ENCODE measurements at regions not wholly inside any gene's neighbourhood (a gene's known extent, or its start where the extent isn't known, plus 50 kb on each side); places are given as distances from the start of the nearest gene placed in this dataset.

DNA sequence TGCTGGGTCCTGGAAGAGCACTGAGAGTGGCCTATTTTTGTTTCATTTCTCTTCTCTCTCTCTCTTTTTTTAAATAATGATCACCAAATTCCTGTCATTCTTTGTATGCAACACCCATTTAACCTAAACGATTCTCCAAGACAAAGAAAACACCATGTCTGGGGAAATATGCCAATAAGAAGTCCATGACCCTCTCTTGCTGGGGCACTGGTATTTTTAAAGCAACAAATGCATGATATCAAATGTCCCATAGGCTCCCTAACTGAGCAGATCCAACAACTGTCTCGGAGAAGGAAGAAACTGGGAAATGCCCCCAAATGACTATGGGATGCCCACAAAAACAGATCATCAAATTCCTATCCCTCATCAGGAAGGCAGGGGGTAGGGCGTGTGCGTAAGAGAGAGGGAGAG is 567.4 kb downstream of the CCDC171 start:
- 67 to 73% (median 72%) methylated on average over 4 of the region's 4 CpGs for WGBS, 4 donors

DNA sequence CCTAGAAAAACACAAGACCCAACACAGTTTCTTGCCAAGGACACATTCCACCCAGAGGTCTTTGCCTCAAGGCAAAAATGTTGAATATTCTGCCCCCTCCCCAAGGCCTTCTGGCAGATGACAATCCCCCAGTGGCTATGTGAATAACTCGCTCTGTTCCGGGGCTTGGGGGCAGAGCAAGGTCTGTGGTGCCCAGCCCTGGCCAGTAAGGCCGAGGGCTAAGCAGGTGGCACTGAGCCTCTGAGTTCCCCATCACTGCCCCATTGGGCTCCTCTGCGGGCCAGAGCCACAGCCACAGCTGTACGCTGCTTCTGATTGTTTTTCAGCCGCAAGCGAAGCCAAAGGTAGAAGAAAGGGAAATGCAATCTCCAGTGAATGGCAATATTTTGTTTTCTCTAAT is 567.9 kb downstream of the CCDC171 start:
- TF ChIP-seq, protein P1, sequence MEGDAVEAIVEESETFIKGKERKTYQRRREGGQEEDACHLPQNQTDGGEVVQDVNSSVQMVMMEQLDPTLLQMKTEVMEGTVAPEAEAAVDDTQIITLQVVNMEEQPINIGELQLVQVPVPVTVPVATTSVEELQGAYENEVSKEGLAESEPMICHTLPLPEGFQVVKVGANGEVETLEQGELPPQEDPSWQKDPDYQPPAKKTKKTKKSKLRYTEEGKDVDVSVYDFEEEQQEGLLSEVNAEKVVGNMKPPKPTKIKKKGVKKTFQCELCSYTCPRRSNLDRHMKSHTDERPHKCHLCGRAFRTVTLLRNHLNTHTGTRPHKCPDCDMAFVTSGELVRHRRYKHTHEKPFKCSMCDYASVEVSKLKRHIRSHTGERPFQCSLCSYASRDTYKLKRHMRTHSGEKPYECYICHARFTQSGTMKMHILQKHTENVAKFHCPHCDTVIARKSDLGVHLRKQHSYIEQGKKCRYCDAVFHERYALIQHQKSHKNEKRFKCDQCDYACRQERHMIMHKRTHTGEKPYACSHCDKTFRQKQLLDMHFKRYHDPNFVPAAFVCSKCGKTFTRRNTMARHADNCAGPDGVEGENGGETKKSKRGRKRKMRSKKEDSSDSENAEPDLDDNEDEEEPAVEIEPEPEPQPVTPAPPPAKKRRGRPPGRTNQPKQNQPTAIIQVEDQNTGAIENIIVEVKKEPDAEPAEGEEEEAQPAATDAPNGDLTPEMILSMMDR (IDR thresholded peaks at IDR 0.05) = no peak
- TF ChIP-seq POLR2A (IDR thresholded peaks at IDR 0.05) = no peak
- DNase-seq = no peak
- WGBS, 4 donors = 87 to 94% (median 89%) methylated on average over 7 of the region's 7 CpGs
- H3K36me3 ChIP-seq (replicated peaks in 1 of 2) = no peaks in the 10 kb centered on the region
- no peaks in the 10 kb centered on the region for H3K4me1 ChIP-seq (replicated peaks in 1 of 2)
- H3K27ac ChIP-seq = no peak overlapping the region
- intact Hi-C loops (cut with DNase I) = no loop called here
- H3K4me3 ChIP-seq = no peak overlapping the region
- no peaks in the 10 kb centered on the region for H3K27me3 ChIP-seq
- H3K9me3 ChIP-seq (replicated peaks in 1 of 3) = no peaks in the 10 kb centered on the region

More for the DNA sequence above, 567.4 kb downstream of the CCDC171 start:
- no peak overlapping the region for H3K27ac ChIP-seq
- no peaks in the 10 kb centered on the region for H3K27me3 ChIP-seq
- H3K9me3 ChIP-seq (replicated peaks in 1 of 3) = no peaks in the 10 kb centered on the region
- intact Hi-C loops (cut with DNase I) = no loop called here
- H3K36me3 ChIP-seq (replicated peaks in 1 of 2) = no peaks in the 10 kb centered on the region
- DNase-seq = no peak
- TF ChIP-seq, protein P1 (IDR thresholded peaks at IDR 0.05) = no peak
- TF ChIP-seq POLR2A (IDR thresholded peaks at IDR 0.05) = no peak
- no peak overlapping the region for H3K4me3 ChIP-seq
- no peaks in the 10 kb centered on the region for H3K4me1 ChIP-seq (replicated peaks in 1 of 2)

DNA sequence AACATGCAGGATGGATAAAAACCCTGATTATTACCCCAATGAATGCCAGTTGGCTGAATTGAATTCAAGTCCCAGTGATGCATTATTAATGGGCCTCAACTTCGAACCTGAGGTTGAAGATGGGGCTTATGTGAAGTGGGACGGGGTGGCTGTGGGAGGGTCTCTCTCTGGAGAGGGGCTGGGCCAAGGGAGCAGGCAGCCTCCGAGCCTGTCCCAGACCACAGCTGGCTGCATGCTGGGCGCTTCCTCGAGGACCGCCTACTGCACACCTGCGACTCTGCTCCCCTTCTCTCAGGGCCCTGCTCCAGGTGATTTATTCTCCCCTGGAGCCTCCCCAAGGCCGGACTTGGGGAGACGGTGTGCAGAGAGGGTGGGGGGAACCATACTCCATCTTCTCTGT is 568.3 kb downstream of the CCDC171 start:
- intact Hi-C loops (cut with DNase I) = no loop called here
- Histone ChIP-seq H3K9me3 (replicated peaks in 1 of 3) (no peaks in the 10 kb centered on the region), H3K36me3 (replicated peaks in 1 of 2) (no peaks in the 10 kb centered on the region), H3K4me3 (no peak overlapping the region), H3K27ac (no peak overlapping the region), H3K4me1 (replicated peaks in 1 of 2) (no peaks in the 10 kb centered on the region), H3K27me3 (no peaks in the 10 kb centered on the region)
- DNase-seq = no peak
- TF ChIP-seq POLR2A (IDR thresholded peaks at IDR 0.05) = no peak
- TF ChIP-seq, protein P1 (IDR thresholded peaks at IDR 0.05) = no peak
- 77 to 86% (median 85%) methylated on average over 7 to 9 of the region's 9 CpGs for WGBS, 4 donors

DNA sequence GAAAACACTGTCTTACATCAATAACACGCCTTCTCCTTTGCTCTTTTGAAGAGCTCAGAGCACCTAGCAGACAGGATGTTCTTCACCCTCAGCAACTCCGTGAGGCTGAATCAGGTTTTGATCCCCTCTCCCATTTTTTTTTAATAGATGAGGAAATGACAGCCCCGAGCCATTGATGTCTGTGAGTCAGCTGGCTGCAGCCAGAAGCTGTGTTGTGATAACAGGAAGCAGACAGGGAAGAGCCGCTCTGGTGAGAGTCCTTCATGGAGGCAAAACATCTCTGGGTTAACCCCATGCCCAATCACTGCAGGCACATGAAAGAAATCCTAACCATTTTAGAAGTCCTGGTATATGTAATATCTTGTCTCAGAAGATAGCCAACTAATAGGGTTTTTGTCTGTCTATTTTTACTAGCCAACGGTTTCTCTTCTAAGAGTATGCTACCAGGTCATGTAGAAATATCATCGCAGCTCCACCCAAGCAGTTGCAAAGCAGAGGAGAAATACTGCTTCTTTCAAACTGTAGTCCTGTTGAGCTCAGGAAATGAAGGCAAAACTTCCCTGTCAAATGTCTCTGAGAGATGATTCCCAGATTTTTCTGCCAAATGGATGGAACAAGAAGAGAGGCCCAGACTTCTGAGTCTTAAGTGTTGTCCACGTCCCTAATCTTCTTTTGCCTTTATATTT is 568.9 kb downstream of the CCDC171 start:
- Histone ChIP-seq H3K4me1 (replicated peaks in 1 of 2) (no peaks in the 10 kb centered on the region), H3K9me3 (replicated peaks in 1 of 3) (no peaks in the 10 kb centered on the region), H3K27ac (no peak overlapping the region), H3K4me3 (no peak overlapping the region), H3K36me3 (replicated peaks in 1 of 2) (no peaks in the 10 kb centered on the region), H3K27me3 (no peaks in the 10 kb centered on the region)
- TF ChIP-seq POLR2A (IDR thresholded peaks at IDR 0.05) = no peak
- no peak for DNase-seq
- WGBS, 4 donors = 69 to 72% (median 69%) methylated on average over 7 of the region's 7 CpGs
- intact Hi-C loops (cut with DNase I) = no loop called here

DNA sequence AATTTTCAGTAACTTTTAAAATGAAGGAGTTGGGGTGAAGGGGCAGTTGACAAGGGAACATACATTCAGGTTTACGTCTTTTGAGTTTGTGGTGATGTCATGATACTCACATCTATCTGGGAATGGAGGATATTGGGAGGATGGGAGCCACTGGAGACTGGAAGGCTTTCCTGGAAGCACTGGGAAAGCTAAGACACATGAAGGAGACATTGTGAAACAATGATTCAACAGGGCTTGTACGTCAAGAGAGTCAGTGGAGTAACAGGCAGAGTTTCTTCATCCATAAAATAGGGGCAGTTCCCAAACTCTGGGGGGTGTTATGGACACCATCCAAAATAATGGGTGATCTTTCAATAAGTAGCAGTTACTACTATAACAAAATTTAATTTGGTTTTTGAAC is 572.8 kb downstream of the CCDC171 start:
- WGBS, 4 donors = 64 to 92% (median 80%) methylated on average over 2 of the region's 2 CpGs
- no peak for DNase-seq
- no peak overlapping the region for H3K27ac ChIP-seq
- intact Hi-C loops (cut with DNase I) = no loop called here
- no peaks in the 10 kb centered on the region for H3K36me3 ChIP-seq (replicated peaks in 1 of 2)
- H3K27me3 ChIP-seq = no peaks in the 10 kb centered on the region
- no peaks in the 10 kb centered on the region for H3K4me1 ChIP-seq (replicated peaks in 1 of 2)
- no peaks in the 10 kb centered on the region for H3K9me3 ChIP-seq (replicated peaks in 1 of 3)
- no peak overlapping the region for H3K4me3 ChIP-seq
- TF ChIP-seq POLR2A (IDR thresholded peaks at IDR 0.05) = no peak
- TF ChIP-seq, protein P1 (IDR thresholded peaks at IDR 0.05) = no peak

All from adrenal gland (tissue), 9 donors.